HUES6 (cell line): ENCODE measurements at regions not wholly inside any gene's neighbourhood (a gene's known extent, or its start where the extent isn't known, plus 50 kb on each side); places are given as distances from the start of the nearest gene placed in this dataset.

Experiments used
- H3K27ac ChIP-seq: 2 replicates; pipeline ENCODE4 v1.7.0; 2013; ENCODE audit warnings: low read depth, mild to moderate bottlenecking, low read length, inconsistent platforms
- H3K27me3 ChIP-seq: 2 replicates; pipeline ENCODE4 v1.6.1; 2013; ENCODE audit warnings: low read length; ENCODE audit not compliant: control insufficient read depth, insufficient read depth
- H3K36me3 ChIP-seq: 2 replicates; pipeline ENCODE4 v1.6.1; 2013; ENCODE audit warnings: low read length; ENCODE audit not compliant: control insufficient read depth, insufficient read depth
- H3K4me1 ChIP-seq: 2 replicates; pipeline ENCODE4 v1.6.1; 2013; ENCODE audit warnings: low read length; ENCODE audit not compliant: control insufficient read depth, insufficient read depth
- H3K4me3 ChIP-seq: 2 replicates; pipeline ENCODE4 v1.5.1; 2013; ENCODE audit warnings: low read depth, low read length
- H3K9ac ChIP-seq: one replicate; pipeline ENCODE4 v1.6.1; 2013; ENCODE audit warnings: mild to moderate bottlenecking, low read length
- H3K9me3 ChIP-seq: 2 replicates; pipeline ENCODE4 v1.6.1; 2013; ENCODE audit warnings: low read depth, low read length; ENCODE audit not compliant: control insufficient read depth, insufficient read depth

- H3K36me3 ChIP-seq, result no peaks in the 10 kb centered on the region
- no peaks in the 10 kb centered on the region for H3K4me1 ChIP-seq
- no peak overlapping the region for H3K9ac ChIP-seq
- peaks cover 4% of the 10 kb centered on the region; the same call in 1 of the 2 replicates for H3K9me3 ChIP-seq
- H3K27me3 ChIP-seq, result no peaks in the 10 kb centered on the region
- no peak overlapping the region for H3K27ac ChIP-seq
- no peak overlapping the region for H3K4me3 ChIP-seq
These were observed 185.2 kb downstream of the MYLK4 start for GRCh38 chr6:2565499-2565898.

- no peaks in the 10 kb centered on the region for H3K4me1 ChIP-seq
- H3K9ac ChIP-seq, result no peak overlapping the region
- H3K9me3 ChIP-seq, result no peaks in the 10 kb centered on the region
- no peaks in the 10 kb centered on the region for H3K27me3 ChIP-seq
- H3K36me3 ChIP-seq, result no peaks in the 10 kb centered on the region
- no peak overlapping the region for H3K27ac ChIP-seq
- H3K4me3 ChIP-seq, result no peak overlapping the region
These were observed 187.1 kb downstream of the MYLK4 start for GRCh38 chr6:2563635-2564034.

- Histone ChIP-seq H3K9me3 (no peaks in the 10 kb centered on the region), H3K4me1 (no peaks in the 10 kb centered on the region), H3K27ac (no peak overlapping the region), H3K27me3 (no peaks in the 10 kb centered on the region), H3K4me3 (no peak overlapping the region), H3K9ac (no peak overlapping the region), H3K36me3 (no peaks in the 10 kb centered on the region)
These were observed 187.8 kb downstream of the MYLK4 start for GRCh38 chr6:2562721-2563451.

DNA sequence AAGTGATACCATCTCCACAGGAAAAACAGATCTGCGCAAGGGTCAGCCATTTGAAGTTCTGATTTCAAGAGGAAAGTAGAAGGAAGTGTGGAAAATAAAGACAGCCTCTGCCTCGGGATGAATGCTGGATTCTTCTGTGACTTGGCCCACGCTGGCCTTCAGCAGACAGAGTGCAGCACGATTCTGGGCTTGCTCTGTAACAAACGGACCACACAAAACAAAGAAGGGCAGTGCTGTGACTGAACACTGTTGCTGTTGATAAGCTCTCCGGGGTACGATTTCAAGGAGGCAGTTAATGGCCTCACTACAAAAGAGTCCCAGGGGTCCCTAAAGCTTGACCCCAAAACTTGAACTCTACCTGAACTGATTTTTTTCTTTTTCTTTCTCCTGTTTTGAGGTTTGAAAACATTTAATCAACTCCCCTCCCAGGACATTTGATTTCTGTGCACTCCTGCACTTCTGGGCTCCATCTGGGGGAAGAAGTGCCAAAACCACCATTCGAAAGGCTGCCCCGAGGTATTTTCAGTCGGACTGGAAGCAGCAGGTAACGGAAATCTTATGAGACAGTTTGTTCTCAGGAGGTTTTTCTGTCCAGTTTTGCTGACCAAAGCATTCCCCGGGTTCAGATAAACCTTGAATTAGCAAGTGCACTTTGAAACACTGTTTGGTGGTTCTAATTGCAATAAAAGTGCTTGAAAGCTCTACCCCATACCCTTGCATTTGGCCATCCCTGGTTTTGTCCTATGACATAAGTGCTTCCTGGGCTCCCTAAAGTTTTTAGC lies 189.6 kb downstream of the MYLK4 start:
- no peaks in the 10 kb centered on the region for H3K4me1 ChIP-seq
- no peaks in the 10 kb centered on the region for H3K27me3 ChIP-seq
- no peaks in the 10 kb centered on the region for H3K36me3 ChIP-seq
- H3K27ac ChIP-seq, result no peak overlapping the region
- no peak overlapping the region for H3K4me3 ChIP-seq
- H3K9me3 ChIP-seq, result no peaks in the 10 kb centered on the region
- no peak overlapping the region for H3K9ac ChIP-seq

DNA sequence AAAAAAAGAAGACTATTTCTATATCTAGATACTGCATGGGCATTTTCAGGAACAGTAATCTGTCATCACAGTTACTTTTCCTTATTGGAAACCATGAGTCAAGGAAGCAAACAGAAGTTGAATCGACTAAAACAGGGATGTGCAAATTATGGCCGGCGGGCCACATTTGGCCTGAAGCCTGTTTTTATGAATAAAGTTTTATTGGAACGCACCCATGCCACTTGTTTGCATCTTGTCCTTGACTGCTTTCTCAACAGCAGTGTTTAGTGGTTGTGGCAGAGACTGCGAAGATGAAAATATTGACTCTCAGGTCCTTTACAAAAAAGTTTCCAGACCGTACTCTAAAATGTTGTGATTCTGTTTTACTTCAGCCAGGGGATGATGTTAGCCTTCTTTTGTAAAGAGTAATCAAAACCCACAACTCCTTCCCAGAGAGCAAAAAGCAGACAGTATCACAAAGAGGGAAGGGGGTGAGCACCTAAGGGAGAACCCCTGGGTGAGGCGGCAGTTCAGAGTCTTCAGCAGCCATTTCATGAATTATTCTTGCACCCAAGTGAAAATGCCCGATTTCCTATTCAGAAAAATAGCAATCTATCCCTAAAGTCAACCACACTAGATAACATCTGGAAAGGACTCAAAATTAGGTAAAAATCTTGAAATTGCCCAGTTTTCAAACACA lies 190.4 kb downstream of the MYLK4 start:
- Histone ChIP-seq H3K27ac (no peak overlapping the region), H3K9ac (no peak overlapping the region), H3K4me3 (no peak overlapping the region), H3K36me3 (no peaks in the 10 kb centered on the region), H3K9me3 (no peaks in the 10 kb centered on the region), H3K27me3 (no peaks in the 10 kb centered on the region), H3K4me1 (no peaks in the 10 kb centered on the region)

DNA sequence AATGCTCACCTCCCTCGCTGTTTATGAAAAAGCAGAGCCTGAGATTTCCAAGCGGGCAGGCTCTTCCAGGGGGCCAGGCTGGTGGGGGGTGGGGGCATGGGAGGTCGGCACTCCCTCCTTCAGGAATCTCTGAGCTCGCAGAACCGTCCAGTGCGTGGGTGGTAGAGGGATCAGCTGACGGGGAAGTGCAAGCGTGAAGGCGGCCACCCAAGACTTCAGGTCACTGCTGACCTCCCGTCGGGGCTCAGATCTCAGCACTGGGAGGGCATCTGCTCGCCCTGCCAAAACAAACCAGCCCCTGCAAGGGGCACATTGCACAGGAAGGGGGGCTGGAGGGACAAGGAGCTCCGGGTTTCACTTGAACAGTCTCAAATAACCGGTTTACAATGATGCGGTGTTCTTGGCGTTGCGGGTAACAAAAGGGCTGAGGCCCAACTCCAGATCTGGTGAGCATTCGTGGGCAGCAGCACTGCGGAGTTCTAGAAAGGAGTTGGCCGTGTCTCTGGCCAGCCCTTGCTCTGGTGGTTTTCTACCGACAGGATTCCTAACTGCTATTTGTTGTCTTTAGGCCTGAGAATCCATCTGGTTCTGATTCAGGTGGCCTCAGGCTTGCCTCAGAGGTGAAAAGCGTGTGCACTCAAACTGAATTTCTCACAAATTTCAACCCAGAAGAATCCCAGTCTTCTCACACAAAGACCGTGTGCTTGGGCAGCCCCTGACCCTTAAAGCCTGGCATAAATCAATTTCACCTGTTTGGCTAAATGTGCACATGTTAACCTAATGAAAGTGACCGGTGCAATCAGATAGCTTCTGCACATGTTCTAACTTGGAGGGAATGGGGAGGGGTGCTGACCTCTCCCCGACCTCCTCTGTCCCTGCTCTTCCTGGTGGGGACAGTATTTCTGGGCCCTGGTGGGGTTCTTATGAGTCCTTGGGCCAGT lies 191.6 kb downstream of the MYLK4 start:
- H3K4me3 ChIP-seq, result no peak overlapping the region
- H3K27ac ChIP-seq, result no peak overlapping the region
- no peak overlapping the region for H3K9ac ChIP-seq
- H3K4me1 ChIP-seq, result no peaks in the 10 kb centered on the region
- no peaks in the 10 kb centered on the region for H3K9me3 ChIP-seq
- H3K27me3 ChIP-seq, result no peaks in the 10 kb centered on the region
- H3K36me3 ChIP-seq, result no peaks in the 10 kb centered on the region

- Histone ChIP-seq H3K4me1 (no peaks in the 10 kb centered on the region), H3K4me3 (no peak overlapping the region), H3K27me3 (no peaks in the 10 kb centered on the region), H3K27ac (no peak overlapping the region), H3K9ac (no peak overlapping the region), H3K36me3 (no peaks in the 10 kb centered on the region), H3K9me3 (no peaks in the 10 kb centered on the region)
These were observed 192.5 kb downstream of the MYLK4 start for GRCh38 chr6:2558098-2558680.

DNA sequence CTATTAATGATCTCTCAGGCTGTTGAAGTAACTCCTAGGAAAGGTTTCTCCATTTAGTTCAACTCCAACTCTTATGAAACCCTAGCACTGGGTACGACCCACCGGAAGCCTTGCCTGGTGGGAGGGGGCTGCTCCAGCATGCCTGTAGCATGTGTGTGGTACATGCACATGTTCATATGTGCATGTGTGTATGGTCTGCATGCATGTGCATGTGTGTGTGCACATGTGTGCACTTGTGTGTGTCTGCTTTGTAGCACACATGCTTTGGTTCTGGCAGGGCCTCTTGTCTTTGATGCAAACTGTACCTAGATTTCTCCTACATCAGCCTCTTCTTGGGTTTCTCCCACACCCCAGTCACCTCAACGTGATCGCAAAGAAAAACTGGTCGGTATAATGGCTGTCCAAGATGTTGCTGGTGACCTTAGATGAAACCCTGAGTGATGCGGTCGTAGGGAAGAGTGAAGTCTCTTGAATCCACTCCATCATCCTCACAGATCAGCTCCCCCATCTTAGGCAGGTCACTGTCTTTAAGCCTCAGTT lies 193.5 kb downstream of the MYLK4 start:
- Histone ChIP-seq H3K36me3 (no peaks in the 10 kb centered on the region), H3K9me3 (no peaks in the 10 kb centered on the region), H3K9ac (no peak overlapping the region), H3K27ac (no peak overlapping the region), H3K4me1 (no peaks in the 10 kb centered on the region), H3K4me3 (no peak overlapping the region), H3K27me3 (no peaks in the 10 kb centered on the region)

DNA sequence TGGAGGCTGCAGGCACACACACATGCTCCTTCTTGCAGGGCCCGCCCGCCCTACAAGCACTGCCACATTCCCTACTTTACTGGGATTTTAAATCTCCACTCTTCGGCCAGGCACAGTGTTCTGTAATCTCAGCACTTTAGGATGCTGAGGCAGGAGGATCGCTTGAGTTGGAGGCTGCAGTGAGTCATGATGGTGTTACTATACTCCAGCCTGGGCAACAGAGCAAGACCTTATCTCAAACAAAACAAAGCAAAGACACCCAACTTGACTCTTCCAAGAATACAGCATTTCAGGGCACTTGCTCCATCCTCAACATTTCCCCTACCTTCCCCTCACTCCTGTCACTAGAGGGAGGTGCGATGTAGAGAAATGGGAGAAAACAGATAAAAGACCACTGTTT lies 194.0 kb downstream of the MYLK4 start:
- Histone ChIP-seq H3K36me3 (no peaks in the 10 kb centered on the region), H3K4me3 (no peak overlapping the region), H3K9me3 (no peaks in the 10 kb centered on the region), H3K4me1 (no peaks in the 10 kb centered on the region), H3K9ac (no peak overlapping the region), H3K27ac (no peak overlapping the region), H3K27me3 (no peaks in the 10 kb centered on the region)

DNA sequence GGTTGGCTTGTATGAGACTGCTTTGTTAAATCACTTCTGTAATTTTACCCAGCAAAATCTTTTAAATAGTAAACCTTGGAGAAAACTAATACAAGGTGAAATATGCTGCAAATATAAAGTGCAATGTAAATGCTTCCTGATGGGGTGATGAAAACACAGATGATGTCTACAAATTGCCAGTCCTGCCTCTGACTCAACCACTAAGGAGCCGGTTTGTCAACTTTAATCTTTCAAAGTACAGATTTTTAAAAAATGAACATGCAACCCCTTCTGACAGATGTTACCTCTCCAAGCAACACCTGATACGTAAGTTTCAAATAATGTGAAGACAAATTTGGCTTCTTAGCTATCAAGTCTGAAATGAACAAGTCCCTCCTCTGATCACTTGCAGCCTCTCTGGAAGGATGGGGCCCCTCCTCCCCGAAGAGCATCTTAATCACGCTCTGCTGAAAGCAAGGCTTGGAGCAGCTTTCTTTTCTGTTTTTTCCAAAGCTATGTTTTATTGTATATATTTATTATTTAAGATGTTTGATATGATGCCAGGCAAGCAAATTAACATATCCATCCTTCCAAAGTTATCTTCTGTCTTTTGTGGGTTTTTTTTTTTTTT lies 196.0 kb downstream of the MYLK4 start:
- no peak overlapping the region for H3K9ac ChIP-seq
- H3K9me3 ChIP-seq, result no peaks in the 10 kb centered on the region
- no peak overlapping the region for H3K27ac ChIP-seq
- H3K27me3 ChIP-seq, result no peaks in the 10 kb centered on the region
- H3K4me1 ChIP-seq, result no peaks in the 10 kb centered on the region
- no peaks in the 10 kb centered on the region for H3K36me3 ChIP-seq
- no peak overlapping the region for H3K4me3 ChIP-seq
